Loucy (cell line): ENCODE measurements at regions not wholly inside any gene's neighbourhood (a gene's known extent, or its start where the extent isn't known, plus 50 kb on each side); places are given as distances from the start of the nearest gene placed in this dataset.

Experiments used
- H2AFZ ChIP-seq: fragments of 200-600 bp; sonication (generic); 2 replicates; pipeline ENCODE4 v1.6.0; 2016; ENCODE audit warnings: antibody characterized with exemption, mild to moderate bottlenecking, low read length, moderate library complexity
- H3F3A ChIP-seq: fragments of 200-600 bp; 2 replicates; pipeline ENCODE4 v1.6.0; 2016; ENCODE audit warnings: antibody characterized with exemption, low read depth, mild to moderate bottlenecking
- H3K27me3 ChIP-seq: fragments of 200-600 bp; sonication (generic); 2 replicates; pipeline ENCODE4 v1.6.1; 2014; ENCODE audit warnings: low read length, mild to moderate bottlenecking; ENCODE audit not compliant: insufficient read depth, poor library complexity, severe bottlenecking
- H3K36me3 ChIP-seq: fragments of 200-600 bp; sonication (generic); 2 replicates; pipeline ENCODE4 v1.6.1; 2016; ENCODE audit warnings: low read length; ENCODE audit not compliant: insufficient read depth
- H3K4me1 ChIP-seq: fragments of 200-600 bp; sonication (generic); 2 replicates; pipeline ENCODE4 v1.5.1; 2014; ENCODE audit warnings: low read length, mild to moderate bottlenecking; ENCODE audit not compliant: insufficient read depth, poor library complexity, severe bottlenecking
- H3K4me2 ChIP-seq: fragments of 200-600 bp; sonication (generic); 2 replicates; pipeline ENCODE4 v1.6.0; 2014; ENCODE audit warnings: antibody characterized with exemption, low read length, low read depth, mild to moderate bottlenecking; ENCODE audit not compliant: poor library complexity, severe bottlenecking
- H3K4me3 ChIP-seq: fragments of 200-600 bp; sonication (generic); 2 replicates; pipeline ENCODE4 v1.5.1; 2014; ENCODE audit warnings: low read length, mild to moderate bottlenecking, mixed read lengths; ENCODE audit not compliant: poor library complexity, severe bottlenecking
- H3K79me2 ChIP-seq: fragments of 200-600 bp; sonication (generic); 2 replicates; pipeline ENCODE4 v1.6.1; 2014; ENCODE audit warnings: low read length; ENCODE audit not compliant: insufficient read depth
- H3K9ac ChIP-seq: fragments of 200-600 bp; sonication (generic); 2 replicates; pipeline ENCODE4 v1.6.0; 2014; ENCODE audit warnings: mild to moderate bottlenecking, low read depth, low read length, moderate library complexity; ENCODE audit not compliant: poor library complexity, severe bottlenecking
- H3K9me2 ChIP-seq: fragments of 200-600 bp; sonication (generic); replicated peaks from 2 replicates; pipeline ENCODE4 v1.6.1; 2016; ENCODE audit warnings: low read depth, low read length, mixed read lengths
- H3K9me3 ChIP-seq: fragments of 200-600 bp; sonication (generic); 2 replicates; pipeline ENCODE4 v1.6.1; 2014; ENCODE audit warnings: mild to moderate bottlenecking, antibody characterized with exemption, low read length, low read depth; ENCODE audit not compliant: insufficient read depth
- H4K20me1 ChIP-seq: fragments of 200-600 bp; sonication (generic); 2 replicates; pipeline ENCODE4 v1.6.0; 2014; ENCODE audit warnings: antibody characterized with exemption, low read length, mild to moderate bottlenecking; ENCODE audit not compliant: insufficient read depth, poor library complexity, severe bottlenecking
- EZH2phosphoT487 ChIP-seq: fragments of 200-600 bp; IDR thresholded peaks from 2 replicates; pipeline ENCODE4 v1.6.1; 2018; ENCODE audit warnings: antibody characterized with exemption, mild to moderate bottlenecking, moderate library complexity, borderline replicate concordance
- TF ChIP-seq, protein P1 (sequence below): fragments of 200-600 bp; sonication (generic); conservative IDR thresholded peaks from 2 replicates; pipeline ENCODE4 v1.5.1; 2014; ENCODE audit warnings: mild to moderate bottlenecking, antibody characterized with exemption, low read length

DNA sequence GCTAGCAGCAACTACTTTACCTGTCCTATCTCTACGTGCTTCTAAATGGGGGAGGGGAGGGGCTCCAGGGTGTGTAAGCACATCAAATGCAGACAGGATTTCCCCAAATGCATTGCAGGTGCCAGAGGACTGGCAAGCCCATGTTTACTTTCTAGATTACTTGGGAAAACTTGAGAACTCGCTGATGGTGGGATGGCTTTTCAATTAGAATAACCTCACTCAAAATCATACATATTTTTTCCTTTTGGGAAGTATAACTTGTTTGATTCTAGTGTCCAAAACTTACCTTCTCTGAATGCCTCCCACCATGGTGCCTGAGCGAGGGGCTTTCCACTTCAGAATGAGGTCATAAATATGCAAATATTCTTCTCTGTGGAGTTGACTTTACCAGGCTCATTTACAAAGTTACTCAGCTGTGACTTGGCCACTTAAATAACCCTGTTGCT lies 191.3 kb upstream of the RHOBTB1 start:
- Histone ChIP-seq H3K27me3 (no peaks in the 10 kb centered on the region), H3K9me2 (no peaks in the 10 kb centered on the region), H3K4me2 (no peak overlapping the region), H3F3A (no peaks in the 10 kb centered on the region), H2AFZ (no peak overlapping the region), H3K4me3 (no peak overlapping the region), H4K20me1 (no peaks in the 10 kb centered on the region), H3K36me3 (no peaks in the 10 kb centered on the region), H3K9ac (no peak overlapping the region), H3K4me1 (peaks cover 18% of the 10 kb centered on the region), H3K79me2 (no peaks in the 10 kb centered on the region), H3K9me3 (no peaks in the 10 kb centered on the region)
- no peak for TF ChIP-seq EZH2phosphoT487
- TF ChIP-seq, protein P1, sequence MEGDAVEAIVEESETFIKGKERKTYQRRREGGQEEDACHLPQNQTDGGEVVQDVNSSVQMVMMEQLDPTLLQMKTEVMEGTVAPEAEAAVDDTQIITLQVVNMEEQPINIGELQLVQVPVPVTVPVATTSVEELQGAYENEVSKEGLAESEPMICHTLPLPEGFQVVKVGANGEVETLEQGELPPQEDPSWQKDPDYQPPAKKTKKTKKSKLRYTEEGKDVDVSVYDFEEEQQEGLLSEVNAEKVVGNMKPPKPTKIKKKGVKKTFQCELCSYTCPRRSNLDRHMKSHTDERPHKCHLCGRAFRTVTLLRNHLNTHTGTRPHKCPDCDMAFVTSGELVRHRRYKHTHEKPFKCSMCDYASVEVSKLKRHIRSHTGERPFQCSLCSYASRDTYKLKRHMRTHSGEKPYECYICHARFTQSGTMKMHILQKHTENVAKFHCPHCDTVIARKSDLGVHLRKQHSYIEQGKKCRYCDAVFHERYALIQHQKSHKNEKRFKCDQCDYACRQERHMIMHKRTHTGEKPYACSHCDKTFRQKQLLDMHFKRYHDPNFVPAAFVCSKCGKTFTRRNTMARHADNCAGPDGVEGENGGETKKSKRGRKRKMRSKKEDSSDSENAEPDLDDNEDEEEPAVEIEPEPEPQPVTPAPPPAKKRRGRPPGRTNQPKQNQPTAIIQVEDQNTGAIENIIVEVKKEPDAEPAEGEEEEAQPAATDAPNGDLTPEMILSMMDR = no peak

DNA sequence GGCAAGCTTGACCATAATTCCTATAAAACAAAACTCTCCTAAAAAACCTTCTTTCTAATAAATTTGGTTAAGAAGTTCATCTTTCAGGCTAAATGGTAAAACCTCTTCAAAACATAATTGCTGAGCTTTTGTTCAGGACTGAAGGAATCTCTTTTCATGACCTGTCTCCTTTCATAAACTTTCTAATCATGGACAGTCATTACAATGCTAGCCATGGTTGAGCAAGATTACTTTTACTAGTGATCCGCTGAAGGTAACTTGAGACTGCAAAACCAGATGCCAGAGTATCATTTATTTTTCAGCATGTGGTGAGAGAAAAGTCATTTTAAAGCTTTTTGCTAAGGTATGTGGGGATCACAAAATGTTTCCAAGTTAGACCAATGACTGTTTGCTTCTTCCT lies 186.4 kb upstream of the RHOBTB1 start:
- no peaks in the 10 kb centered on the region for H3F3A ChIP-seq
- H3K36me3 ChIP-seq = no peaks in the 10 kb centered on the region
- TF ChIP-seq, protein P1 = no peak
- no peak for TF ChIP-seq EZH2phosphoT487
- no peak overlapping the region for H3K4me2 ChIP-seq
- no peak overlapping the region for H2AFZ ChIP-seq
- H3K9me3 ChIP-seq = no peaks in the 10 kb centered on the region
- H3K9me2 ChIP-seq = no peaks in the 10 kb centered on the region
- H3K27me3 ChIP-seq = no peaks in the 10 kb centered on the region
- peaks cover 13% of the 10 kb centered on the region for H3K4me1 ChIP-seq
- H4K20me1 ChIP-seq = no peaks in the 10 kb centered on the region
- no peak overlapping the region for H3K4me3 ChIP-seq
- H3K9ac ChIP-seq = no peak overlapping the region
- no peaks in the 10 kb centered on the region for H3K79me2 ChIP-seq

DNA sequence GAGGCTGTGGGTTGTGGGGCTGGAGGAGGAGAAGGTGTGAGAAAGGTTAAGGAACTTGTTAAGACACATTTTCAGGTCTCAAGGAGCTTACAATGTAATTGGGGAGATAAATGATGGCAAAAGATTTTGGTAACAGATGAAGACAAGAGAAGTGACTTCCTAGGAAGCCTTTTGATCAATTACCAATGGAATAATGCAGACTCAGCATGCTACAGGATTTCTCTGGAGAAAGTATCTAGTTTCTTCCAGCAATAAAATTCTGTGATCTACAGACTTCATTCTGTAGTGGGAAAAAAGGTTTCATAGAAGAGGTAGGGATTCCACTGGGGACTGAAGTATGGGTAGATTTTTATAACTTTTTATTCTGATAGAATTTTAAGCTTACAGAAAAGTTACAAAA lies 184.2 kb upstream of the RHOBTB1 start:
- H4K20me1 ChIP-seq = no peaks in the 10 kb centered on the region
- TF ChIP-seq, protein P1 = no peak
- TF ChIP-seq EZH2phosphoT487 = no peak
- H3K79me2 ChIP-seq = no peaks in the 10 kb centered on the region
- no peaks in the 10 kb centered on the region for H3F3A ChIP-seq
- no peak overlapping the region for H2AFZ ChIP-seq
- no peaks in the 10 kb centered on the region for H3K9me3 ChIP-seq
- H3K4me1 ChIP-seq = peaks cover 33% of the 10 kb centered on the region
- no peaks in the 10 kb centered on the region for H3K9me2 ChIP-seq
- H3K36me3 ChIP-seq = no peaks in the 10 kb centered on the region
- no peak overlapping the region for H3K4me3 ChIP-seq
- H3K9ac ChIP-seq = no peak overlapping the region
- H3K4me2 ChIP-seq = no peak overlapping the region
- H3K27me3 ChIP-seq = no peaks in the 10 kb centered on the region
